Panc1 (cell line): ENCODE measurements at regions not wholly inside any gene's neighbourhood (a gene's known extent, or its start where the extent isn't known, plus 50 kb on each side); places are given as distances from the start of the nearest gene placed in this dataset.

Experiments
- POLR2AphosphoS5 ChIP-seq: IDR thresholded peaks from 2 replicates; pipeline ENCODE4 v1.6.1; 2012; ENCODE audit warnings: mild to moderate bottlenecking, low read depth, low read length, moderate library complexity
- TF ChIP-seq, protein P1 (sequence below): fragments of 450-650 bp; IDR thresholded peaks from 2 replicates; pipeline ENCODE4 v1.5.1; 2017; ENCODE audit warnings: mild to moderate bottlenecking

DNA sequence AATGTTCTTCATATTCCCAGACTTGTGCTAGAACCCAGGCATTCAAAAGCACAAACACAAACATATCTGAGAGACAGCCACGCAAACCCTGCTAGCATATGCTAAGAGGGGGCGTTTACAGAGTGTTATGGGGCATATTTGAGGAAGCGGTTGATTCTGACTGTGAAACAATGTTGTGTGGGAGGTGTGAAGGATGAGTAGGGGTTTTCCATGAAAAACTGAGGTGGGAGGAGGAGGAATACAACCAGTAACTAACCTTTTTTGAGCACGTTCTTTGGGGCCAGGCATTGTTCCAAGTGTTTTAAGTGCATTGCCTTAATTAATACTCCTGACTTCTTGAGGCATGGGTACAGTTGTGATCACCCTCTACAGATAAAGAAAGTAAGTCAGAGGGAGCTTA, 499.5 kb downstream of the AACS start:
- TF ChIP-seq, protein P1, sequence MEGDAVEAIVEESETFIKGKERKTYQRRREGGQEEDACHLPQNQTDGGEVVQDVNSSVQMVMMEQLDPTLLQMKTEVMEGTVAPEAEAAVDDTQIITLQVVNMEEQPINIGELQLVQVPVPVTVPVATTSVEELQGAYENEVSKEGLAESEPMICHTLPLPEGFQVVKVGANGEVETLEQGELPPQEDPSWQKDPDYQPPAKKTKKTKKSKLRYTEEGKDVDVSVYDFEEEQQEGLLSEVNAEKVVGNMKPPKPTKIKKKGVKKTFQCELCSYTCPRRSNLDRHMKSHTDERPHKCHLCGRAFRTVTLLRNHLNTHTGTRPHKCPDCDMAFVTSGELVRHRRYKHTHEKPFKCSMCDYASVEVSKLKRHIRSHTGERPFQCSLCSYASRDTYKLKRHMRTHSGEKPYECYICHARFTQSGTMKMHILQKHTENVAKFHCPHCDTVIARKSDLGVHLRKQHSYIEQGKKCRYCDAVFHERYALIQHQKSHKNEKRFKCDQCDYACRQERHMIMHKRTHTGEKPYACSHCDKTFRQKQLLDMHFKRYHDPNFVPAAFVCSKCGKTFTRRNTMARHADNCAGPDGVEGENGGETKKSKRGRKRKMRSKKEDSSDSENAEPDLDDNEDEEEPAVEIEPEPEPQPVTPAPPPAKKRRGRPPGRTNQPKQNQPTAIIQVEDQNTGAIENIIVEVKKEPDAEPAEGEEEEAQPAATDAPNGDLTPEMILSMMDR: no peak
- no peak for TF ChIP-seq POLR2AphosphoS5
